NCI-H1417 treated with DMSO at 0.1 percent for 48 hours (cell line): ENCODE measurements at regions not wholly inside any gene's neighbourhood (a gene's known extent, or its start where the extent isn't known, plus 50 kb on each side); places are given as distances from the start of the nearest gene placed in this dataset.
A peak's percentile ranks its signal among the peaks of the same experiment; 100 is the strongest.

Source experiments
- DNase-seq: peaks from one replicate; lab custom pipeline; 2025; lab: John Stamatoyannopoulos, UW

GRCh38 chr18:77444385-77444784 is 194.7 kb downstream of the GALR1 start:
- no peak for DNase-seq

GRCh38 chr18:77448046-77448445 is 198.4 kb downstream of the GALR1 start:
- DNase-seq, result no peak

GRCh38 chr18:77455004-77455403 is 205.4 kb downstream of the GALR1 start:
- DNase-seq, result no peak

- no peak for DNase-seq
Observed at GRCh38 chr18:77457681-77458080, 208.0 kb downstream of the GALR1 start.

- DNase-seq, result no peak
Observed at GRCh38 chr18:77461062-77461688, 211.5 kb downstream of the GALR1 start.

GRCh38 chr18:77464917-77465316 is 215.3 kb downstream of the GALR1 start:
- no peak for DNase-seq

GRCh38 chr18:77466890-77467289 is 217.2 kb downstream of the GALR1 start:
- DNase-seq, result no peak

- no peak for DNase-seq
Observed at GRCh38 chr18:77469131-77469530, 219.5 kb downstream of the GALR1 start.

- DNase-seq, result no peak
Observed at GRCh38 chr18:77470569-77471413, 221.1 kb downstream of the GALR1 start.

GRCh38 chr18:77472509-77472908 is 222.9 kb downstream of the GALR1 start:
- no peak for DNase-seq

GRCh38 chr18:77478646-77479442 is 229.2 kb downstream of the GALR1 start:
- DNase-seq, result no peak

GRCh38 chr18:77481541-77481940 is 231.9 kb downstream of the GALR1 start:
- DNase-seq, result no peak

GRCh38 chr18:77482190-77483085 is 232.8 kb downstream of the GALR1 start:
- peak; percentile 7 for DNase-seq

- DNase-seq, result no peak
Observed at GRCh38 chr18:77486985-77487384, 237.3 kb downstream of the GALR1 start.

GRCh38 chr18:77487951-77488740 is 238.5 kb downstream of the GALR1 start:
- no peak for DNase-seq

- DNase-seq, result no peak
Observed at GRCh38 chr18:77495079-77495478, 245.4 kb downstream of the GALR1 start.

- DNase-seq, result no peak
Observed at GRCh38 chr18:77495982-77496690, 246.5 kb downstream of the GALR1 start.

GRCh38 chr18:77501266-77501665 is 251.6 kb downstream of the GALR1 start:
- no peak for DNase-seq

GRCh38 chr18:77505499-77505898 is 255.9 kb downstream of the GALR1 start:
- DNase-seq, result no peak

GRCh38 chr18:77512152-77512551 is 262.5 kb downstream of the GALR1 start:
- no peak for DNase-seq
